ENCODE measurements at regions not wholly inside any gene's neighbourhood (a gene's known extent, or its start where the extent isn't known, plus 50 kb on each side); places are given as distances from the start of the nearest gene placed in this dataset.

- TF ChIP-seq, protein P1, sequence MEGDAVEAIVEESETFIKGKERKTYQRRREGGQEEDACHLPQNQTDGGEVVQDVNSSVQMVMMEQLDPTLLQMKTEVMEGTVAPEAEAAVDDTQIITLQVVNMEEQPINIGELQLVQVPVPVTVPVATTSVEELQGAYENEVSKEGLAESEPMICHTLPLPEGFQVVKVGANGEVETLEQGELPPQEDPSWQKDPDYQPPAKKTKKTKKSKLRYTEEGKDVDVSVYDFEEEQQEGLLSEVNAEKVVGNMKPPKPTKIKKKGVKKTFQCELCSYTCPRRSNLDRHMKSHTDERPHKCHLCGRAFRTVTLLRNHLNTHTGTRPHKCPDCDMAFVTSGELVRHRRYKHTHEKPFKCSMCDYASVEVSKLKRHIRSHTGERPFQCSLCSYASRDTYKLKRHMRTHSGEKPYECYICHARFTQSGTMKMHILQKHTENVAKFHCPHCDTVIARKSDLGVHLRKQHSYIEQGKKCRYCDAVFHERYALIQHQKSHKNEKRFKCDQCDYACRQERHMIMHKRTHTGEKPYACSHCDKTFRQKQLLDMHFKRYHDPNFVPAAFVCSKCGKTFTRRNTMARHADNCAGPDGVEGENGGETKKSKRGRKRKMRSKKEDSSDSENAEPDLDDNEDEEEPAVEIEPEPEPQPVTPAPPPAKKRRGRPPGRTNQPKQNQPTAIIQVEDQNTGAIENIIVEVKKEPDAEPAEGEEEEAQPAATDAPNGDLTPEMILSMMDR (IDR thresholded peaks at IDR 0.05): no peak
Measured at GRCh38 chr1:98045767-98046641, 125.2 kb upstream of the DPYD start.

DNA sequence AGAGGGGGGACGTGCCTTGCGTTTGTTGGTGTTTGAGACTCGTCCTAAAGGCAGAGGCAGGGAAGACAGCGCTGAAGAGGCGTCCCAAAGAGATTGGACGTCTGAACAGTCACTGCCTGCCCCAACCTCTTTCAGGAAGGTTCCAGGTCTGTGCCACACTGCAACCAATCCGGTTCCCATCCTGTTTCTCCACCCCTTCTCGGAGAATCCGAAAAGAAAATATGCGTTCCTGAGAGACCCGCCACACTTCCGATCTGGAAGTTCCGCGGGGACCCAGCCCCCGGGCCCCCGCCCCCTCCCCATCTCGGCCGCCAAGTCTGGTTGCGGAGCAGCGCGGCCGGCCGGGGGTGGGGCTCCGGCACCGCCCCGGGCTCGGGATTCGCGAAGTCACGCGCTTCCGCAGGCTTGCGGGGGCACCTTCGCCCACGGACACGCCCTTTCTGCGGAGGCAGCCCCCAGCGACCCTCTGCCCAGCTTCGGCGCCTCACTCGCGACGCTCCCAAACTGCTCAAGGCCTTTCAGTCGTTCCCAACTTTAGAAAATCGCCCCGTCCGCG is 124.5 kb upstream of the DPYD start:
- TF ChIP-seq, protein P1 (IDR thresholded peaks at IDR 0.05): no peak

GRCh38 chr1:98044766-98045165 is 123.9 kb upstream of the DPYD start:
- TF ChIP-seq, protein P1 (IDR thresholded peaks at IDR 0.05): no peak

DNA sequence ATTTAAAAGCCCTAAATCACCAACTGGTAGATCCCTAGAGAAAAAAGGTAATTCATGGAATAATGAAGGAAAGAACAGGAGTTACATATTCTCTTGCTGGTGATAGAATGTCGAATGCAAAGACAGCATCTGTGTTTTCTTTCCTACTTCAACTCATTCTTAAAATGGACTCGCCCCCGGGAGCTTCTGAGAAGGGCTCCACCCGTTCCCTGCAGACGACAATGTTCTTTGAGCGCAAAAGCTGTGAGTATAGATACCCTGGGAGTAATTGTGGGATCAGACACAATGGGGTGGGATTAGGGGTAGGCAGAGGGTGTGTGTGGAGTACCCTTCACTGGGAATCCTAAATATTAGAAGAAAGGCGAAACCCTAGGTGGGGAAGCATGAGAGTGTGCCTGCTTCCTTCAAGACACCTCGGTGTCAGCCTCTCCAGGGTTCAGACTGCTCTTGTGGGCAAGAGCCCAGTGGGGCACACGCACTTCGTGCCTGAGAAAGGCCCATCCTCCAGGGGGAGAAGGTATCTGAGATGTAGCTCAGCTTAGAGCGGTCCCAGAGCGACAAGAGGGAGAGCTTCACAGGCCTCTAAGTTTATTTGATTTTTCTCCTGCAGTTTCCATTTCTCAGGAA is 123.3 kb upstream of the DPYD start:
- TF ChIP-seq, protein P1 (IDR thresholded peaks at IDR 0.05): no peak

DNA sequence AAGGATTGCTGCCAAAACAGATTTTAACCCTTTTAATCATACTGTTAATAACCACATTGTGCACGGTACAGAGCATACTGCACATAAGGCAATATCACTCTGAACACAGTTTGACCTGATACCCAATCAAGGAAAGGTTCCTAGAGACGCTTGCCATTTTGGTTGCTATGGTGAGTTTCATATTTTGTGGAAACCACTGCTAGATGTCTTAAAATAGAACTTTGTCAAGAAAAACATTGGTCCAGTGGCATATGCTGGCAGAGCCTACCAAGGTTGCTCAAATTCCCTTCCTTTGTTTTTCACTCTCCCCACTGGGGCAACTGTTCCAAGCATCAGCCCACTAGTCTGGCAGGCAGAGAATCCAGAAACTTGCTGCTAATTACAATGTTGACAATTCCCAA is 114.8 kb upstream of the DPYD start:
- TF ChIP-seq, protein P1 (IDR thresholded peaks at IDR 0.05): no peak

DNA sequence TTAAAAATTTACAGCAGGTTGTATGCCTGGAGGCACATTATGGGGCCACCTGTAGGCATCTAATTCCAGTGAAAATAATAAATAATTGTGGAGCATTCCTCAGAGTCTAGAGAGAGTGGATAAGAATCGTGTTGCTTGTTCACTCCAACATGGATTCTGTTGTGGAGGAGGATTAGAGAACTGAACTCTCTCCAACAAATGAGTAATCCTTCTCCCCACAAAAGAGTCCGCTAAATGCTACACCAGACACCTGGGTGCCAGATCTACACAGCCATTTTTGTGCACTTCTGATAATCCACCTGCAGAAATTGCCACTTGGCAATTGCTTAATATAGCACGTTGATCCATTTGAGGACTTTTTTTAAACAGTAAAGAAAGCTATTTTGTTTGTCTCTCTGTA is 113.7 kb upstream of the DPYD start:
- TF ChIP-seq, protein P1 (IDR thresholded peaks at IDR 0.05): no peak

DNA sequence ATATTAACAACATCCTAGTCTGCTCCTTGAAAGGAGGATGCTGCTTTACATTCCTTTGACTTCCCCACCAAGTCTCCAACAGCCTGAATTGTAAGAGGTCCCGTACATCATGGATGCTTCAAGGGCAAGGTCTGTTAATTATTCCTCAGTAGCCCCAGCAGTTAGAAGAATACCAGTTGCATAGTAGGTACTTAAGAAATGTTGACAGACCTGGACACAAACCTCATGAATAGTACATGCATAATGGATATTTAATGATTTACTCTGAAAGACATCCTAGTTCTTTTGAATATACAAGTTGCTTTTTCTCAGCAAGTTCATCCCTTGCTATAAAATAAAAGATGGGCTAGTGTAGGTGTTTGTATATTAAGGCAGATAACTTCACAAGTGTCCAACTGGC is 112.1 kb upstream of the DPYD start:
- TF ChIP-seq, protein P1 (IDR thresholded peaks at IDR 0.05): no peak
